H1 (cell line): ENCODE measurements at regions not wholly inside any gene's neighbourhood (a gene's known extent, or its start where the extent isn't known, plus 50 kb on each side); places are given as distances from the start of the nearest gene placed in this dataset.

Source experiments
- ATF2 ChIP-seq: IDR thresholded peaks from 2 replicates; pipeline ENCODE4 v1.6.1; 2012; ENCODE audit warnings: low read length, inconsistent platforms
- E2F6 ChIP-seq: IDR thresholded peaks from 2 replicates; pipeline ENCODE4 v1.6.1; 2012; ENCODE audit warnings: inconsistent platforms
- POLR2A ChIP-seq, 2 experiments: IDR thresholded peaks; 1 replicate in 1 of 2; 2 replicates in 1 of 2; pipeline ENCODE4 v1.6.1; 2011; ENCODE audit warnings: low read depth in 2 of 2, low read length in 2 of 2, mild to moderate bottlenecking in 2 of 2; ENCODE audit errors: control extremely low read depth in 1 of 2
- RBBP5 ChIP-seq: IDR thresholded peaks from 2 replicates; pipeline ENCODE4 v1.7.1; 2012; ENCODE audit warnings: low read depth, mild to moderate bottlenecking, inconsistent platforms, low read length, moderate library complexity, borderline replicate concordance
- RFX5 ChIP-seq: IDR thresholded peaks from 2 replicates; pipeline ENCODE4 v1.6.1; 2011; ENCODE audit warnings: low read depth, low read length, improper control_type of control experiment, borderline replicate concordance
- SUZ12 ChIP-seq: fragments of 200-600 bp; sonication (generic); IDR thresholded peaks from 2 replicates; pipeline ENCODE4 v1.6.1; 2012; ENCODE audit warnings: mild to moderate bottlenecking, inconsistent platforms, low read length, moderate library complexity, mixed read lengths
- USF2 ChIP-seq: IDR thresholded peaks from 2 replicates; pipeline ENCODE4 v1.6.1; 2011; ENCODE audit warnings: low read length, improper control_type of control experiment

GRCh38 chr11:21924262-21924661 is 268.6 kb upstream of the ANO5 start (continued):
- TF ChIP-seq ATF2: no peak
- TF ChIP-seq RBBP5: no peak
- no peak for TF ChIP-seq POLR2A (IDR thresholded peaks at IDR 0.05; ENCODE audit: control extremely low read depth in 1 of 2, low read depth in 2 of 2, low read length in 2 of 2)
- TF ChIP-seq SUZ12: no peak
- TF ChIP-seq E2F6: no peak
- no peak for TF ChIP-seq USF2
- TF ChIP-seq RFX5: no peak
